HG03108 (cell line): ENCODE measurements at regions not wholly inside any gene's neighbourhood (a gene's known extent, or its start where the extent isn't known, plus 50 kb on each side); places are given as distances from the start of the nearest gene placed in this dataset.
"Not testable (repeated sequence)": the region's sequence is repeated elsewhere in the genome, so short reads cannot be mapped to it uniquely, and the experiment has no call there.

ENCODE experiments used
- ATAC-seq: cut with Tn5 transposase; IDR thresholded peaks from one replicate; pipeline ENCODE4 v1.9.1; 2021; ENCODE audit warnings: moderate library complexity; ENCODE audit not compliant: unreplicated experiment

- no peak for ATAC-seq
Measured at GRCh38 chr11:31959716-31960115, 131.2 kb upstream of the RCN1 start.

DNA sequence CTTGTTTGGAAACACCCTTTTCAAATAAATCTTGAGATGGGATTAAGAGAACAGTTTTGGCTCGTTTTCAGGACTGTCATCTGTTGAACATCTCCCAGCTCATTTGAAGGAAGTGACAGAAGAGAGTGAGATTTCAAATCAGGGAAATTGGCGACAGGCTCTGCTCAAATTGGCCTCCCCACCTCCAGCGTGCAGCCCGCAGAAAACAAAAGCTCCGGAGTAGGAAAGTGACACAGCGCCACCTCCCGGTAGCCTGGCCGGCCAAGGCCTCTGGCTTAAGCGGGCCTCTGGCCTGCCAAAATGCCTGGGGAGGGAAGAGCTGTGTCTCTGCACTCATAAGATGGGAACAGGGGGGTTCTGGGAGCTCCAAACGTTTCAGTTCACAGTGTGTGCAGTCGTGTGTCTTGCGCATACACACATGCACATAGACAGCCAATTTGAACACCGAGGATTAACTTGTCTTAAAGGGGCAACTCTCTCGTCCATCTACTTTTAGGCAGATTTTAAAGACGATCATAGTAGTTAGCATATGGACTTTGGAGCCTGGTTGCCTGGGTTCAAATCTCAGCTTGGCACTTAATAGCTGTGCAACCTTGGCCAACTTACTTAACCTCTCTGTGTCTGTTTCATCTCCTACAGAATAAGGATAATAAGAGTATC lies 132.7 kb upstream of the RCN1 start:
- ATAC-seq = no peak

DNA sequence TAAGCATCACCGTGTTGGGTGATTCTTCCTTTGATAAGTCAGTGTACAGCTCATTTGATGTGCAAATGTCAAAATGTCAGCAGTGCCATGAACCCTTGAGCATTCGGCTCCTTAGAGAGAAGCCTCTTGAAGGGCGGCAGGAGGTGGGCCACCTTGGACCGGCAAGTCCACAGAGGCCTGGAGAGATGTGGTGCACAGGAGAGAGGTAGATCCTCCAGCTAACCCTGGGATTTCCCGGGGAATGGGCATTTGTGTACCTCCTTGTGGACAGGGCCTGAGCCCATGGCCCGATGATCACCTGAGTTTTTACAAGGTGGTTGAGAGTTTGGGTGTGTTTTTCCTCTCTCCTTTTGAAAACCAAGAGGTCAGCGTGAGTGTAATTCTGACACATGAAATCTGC lies 133.2 kb upstream of the RCN1 start:
- no peak for ATAC-seq

DNA sequence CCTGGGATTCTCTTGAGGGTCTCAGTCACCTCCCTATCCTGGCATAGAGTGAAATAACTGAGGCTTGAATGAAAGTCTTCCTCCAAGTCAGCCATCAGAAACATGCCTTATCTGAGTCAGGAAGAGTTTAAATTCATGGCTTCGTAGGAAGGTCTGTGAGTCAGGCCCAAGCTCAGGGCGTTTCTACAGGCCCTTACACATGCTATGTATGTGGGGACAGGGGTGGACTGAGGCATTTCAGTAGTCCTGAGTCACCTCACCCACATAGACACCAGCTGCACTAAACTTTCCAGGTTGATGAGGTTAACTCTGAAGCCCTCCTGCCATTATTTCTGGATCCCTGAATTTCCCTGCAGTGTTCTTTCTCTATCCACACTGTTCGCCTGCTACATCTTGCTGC lies 134.6 kb upstream of the RCN1 start:
- no peak for ATAC-seq

- no peak for ATAC-seq
Measured at GRCh38 chr11:31955838-31956237, 135.0 kb upstream of the RCN1 start.

- no peak for ATAC-seq
Measured at GRCh38 chr11:31953803-31954327, 137.0 kb upstream of the RCN1 start.

DNA sequence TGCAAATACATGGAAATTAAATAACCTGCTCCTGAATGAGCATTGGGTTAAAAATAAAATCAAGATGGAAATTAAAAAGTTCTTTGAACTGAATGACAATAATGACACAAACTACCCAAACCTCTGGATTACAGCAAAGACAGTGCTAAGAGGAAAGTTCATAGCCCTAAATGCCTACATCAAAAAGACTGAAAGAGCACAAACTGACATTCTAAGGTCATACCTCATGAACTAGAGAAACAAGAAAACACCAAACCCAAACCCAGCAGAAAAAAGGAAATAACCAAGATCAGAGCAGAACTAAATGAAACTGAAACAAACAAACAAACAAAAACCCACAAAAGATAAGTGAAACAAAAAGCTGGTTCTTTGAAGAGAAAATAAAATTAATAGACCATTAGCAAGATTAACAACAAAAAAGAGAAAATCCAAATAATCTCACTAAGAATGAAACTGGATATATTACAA lies 138.6 kb upstream of the PAX6 start:
- not testable (repeated sequence) for ATAC-seq

GRCh38 chr11:31947051-31947450 lies 135.9 kb upstream of the PAX6 start:
- ATAC-seq = no peak

DNA sequence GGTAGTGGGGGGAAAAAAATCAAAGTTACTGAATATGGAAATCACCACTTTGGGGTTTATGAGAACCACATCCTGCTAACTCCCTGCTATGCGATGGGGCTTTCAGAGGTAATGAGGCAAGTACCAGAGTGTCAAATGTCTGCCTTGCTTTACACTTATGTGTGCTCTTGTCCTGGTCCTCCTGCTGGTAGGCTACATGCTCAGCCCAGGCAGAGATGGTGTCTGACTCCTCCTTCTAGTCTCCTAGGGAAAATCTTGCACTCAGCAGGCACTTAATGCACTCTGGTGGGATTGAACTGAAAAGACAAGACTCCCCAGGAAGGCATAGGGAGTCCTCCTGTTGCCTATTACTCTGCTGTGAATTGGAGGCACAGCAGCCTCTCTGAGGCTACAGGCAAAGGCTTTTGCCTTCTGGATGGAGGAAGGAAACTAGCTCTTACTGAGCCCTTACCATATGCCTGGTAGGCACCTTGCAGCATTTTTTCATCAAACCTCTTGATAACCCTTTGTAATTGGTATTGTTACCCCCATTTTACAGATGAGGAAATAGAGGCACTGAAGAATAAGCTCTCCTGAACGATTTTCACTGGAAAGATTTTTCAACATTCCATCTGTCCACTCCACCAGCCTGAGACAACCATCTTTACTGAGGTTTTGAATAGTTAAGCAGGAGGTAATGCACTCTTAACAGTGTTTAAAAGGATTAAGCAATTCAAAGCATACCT lies 132.1 kb upstream of the PAX6 start:
- ATAC-seq = peak; percentile 98

GRCh38 chr11:31940371-31941037 lies 129.4 kb upstream of the PAX6 start:
- no peak for ATAC-seq

DNA sequence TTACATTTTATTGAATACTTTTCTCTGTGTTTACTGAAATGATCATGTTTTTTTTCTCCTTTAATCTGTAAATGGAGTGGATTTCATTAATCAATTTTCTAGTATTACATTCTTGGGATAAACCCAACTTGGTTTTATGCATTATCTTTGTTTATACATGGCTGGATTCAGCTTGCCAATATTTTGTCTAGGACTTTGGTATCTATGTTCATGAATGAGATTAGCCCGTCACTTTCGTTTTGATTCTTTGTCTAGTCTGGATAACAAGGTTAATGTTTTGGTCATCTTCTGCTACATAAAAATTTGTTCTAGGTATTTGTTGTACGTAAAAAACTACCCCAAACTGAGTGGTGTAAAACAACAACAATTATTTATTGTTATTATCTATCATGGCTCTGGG lies 127.9 kb upstream of the PAX6 start:
- no peak for ATAC-seq

- no peak for ATAC-seq
Measured at GRCh38 chr11:31936312-31936711, 125.2 kb upstream of the PAX6 start.

DNA sequence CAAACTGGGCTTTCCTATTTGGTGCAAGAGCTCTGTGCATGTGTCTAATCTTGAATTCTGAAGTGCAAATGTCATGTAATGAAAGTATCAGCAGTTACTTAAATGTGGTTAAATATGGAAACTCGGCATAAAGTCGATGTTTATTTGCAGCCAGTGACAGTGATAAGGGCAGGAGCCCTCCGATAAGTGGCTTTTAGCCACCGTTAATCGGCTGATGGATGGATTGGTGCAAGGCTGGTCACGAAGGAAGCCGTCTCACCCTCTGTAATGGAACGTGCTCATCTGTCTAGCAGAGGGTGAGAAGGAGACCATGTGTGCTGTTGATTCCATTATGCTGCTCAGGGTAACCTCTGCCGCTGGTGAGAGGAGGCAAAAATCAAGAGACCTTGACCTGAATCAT lies 121.8 kb upstream of the PAX6 start:
- ATAC-seq = no peak

DNA sequence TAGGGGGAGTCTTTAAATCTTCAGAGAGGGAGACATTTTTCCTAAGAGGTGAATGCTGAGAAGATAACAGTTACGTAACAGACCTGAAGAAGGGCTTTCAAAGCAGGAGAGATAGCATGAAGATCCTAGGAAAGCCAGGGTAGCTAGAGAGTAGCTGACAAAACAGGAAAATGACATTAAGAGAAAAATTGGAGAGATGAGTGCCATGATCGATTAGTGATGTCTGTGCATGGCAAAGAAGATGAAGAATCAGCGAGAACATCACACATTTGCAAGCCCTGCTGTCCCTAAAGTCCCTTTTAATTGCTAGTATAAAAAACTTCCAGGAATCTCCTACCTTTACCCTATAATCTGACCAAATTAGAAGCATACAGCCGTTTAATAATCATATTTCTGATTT lies 116.9 kb upstream of the PAX6 start:
- no peak for ATAC-seq

DNA sequence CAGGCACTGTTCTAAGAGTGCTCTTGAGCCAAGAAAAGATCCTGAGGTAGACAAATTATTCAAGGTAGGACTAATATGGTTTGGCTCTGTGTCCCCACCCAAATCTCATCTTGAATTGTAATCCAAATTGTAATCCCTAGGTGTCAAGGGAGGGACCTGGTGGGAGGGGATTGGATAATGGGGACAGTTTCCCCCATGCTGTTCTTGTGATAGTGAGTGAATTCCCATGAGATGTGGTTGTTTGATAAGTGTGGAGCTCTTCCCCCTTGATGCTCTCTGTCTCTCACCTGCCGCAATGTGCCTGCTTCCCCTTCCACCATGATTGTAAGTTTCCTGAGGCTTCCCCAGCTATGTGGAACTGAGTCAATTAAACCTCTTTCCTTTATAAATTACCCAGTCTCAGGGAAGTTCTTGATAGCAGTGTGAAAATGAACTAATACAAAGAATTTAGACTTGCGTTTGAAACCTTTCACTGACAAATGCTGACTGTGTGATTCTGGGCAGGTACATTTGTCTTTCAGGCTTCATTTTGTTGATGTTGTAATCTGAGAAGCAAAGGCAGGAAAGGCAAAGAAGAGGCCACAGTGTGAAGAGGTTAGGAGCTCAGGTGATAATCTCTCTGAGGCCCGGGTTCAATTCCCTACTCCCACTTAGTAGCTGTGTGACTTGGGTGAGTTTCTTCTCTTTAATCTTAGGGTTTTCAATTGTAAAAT lies 115.8 kb upstream of the PAX6 start:
- no peak for ATAC-seq

DNA sequence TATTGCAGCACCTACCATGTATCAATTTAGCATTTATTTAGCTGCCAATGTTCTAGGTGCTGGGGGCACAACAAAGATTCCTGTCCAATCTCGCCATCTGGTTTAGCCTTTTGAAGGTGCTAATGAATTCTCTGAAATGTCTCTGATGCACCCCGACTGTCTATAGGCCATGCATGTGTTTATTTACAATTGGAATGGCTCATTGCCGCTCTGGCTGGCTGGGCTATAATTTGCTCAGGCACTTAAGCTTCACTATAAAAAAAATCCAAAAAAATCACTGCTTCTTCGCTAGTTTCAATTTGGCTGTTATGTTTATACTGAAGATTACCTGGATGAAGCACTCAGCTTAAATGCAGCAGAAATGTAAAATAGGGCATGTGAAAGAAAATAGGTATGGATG lies 115.0 kb upstream of the PAX6 start:
- no peak for ATAC-seq

- peak; percentile 83 for ATAC-seq
Measured at GRCh38 chr11:31922450-31922849, 111.3 kb upstream of the PAX6 start.

GRCh38 chr11:31921081-31921480 lies 110.0 kb upstream of the PAX6 start:
- no peak for ATAC-seq

DNA sequence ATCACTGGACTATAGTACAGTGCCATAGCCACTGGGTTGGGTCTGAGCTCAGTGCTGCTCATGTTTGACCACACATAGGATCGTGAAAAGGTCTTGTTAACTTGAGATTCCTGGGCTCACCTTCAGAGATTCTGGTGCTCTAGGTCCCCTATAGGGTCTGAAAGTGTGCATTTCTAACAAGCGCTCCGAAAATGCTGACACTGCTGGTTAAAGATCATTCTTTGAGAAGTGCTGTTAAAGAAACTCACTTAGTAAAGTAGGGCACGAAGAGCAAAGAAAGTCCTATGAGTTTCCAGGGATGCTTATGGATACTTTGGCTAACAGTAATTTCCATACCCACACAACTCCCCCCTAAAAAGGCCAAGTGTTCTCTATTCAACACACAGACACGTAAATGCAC lies 108.1 kb upstream of the PAX6 start:
- ATAC-seq = no peak

GRCh38 chr11:31915867-31916266 lies 104.7 kb upstream of the PAX6 start:
- no peak for ATAC-seq

DNA sequence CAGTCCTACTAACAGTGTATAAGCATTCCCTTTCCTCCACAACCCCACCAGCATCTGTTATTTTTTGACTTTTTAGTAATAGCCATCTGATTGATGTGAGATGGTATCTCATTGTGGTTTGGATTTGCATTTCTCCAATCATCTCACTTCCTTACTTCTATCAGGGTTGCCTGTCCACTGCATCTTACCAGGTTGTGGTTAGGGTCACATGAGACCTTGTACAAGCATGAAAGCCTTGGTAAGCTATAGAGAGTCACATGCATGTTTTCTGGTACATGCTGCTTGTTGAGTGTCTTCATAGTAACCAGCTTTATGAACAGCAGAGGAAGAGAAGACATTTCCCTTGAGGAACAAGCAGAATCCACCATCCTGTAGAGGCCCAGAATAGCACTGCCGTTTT lies 102.9 kb upstream of the PAX6 start:
- peak; percentile 49 for ATAC-seq
